ENCODE measurements at regions not wholly inside any gene's neighbourhood (a gene's known extent, or its start where the extent isn't known, plus 50 kb on each side); places are given as distances from the start of the nearest gene placed in this dataset.
"Not testable (repeated sequence)": the region's sequence is repeated elsewhere in the genome, so short reads cannot be mapped to it uniquely, and the experiment has no call there.

- not testable (repeated sequence) for H3K4me3 ChIP-seq (ENCODE audit: low read length); H3K36me3 ChIP-seq (ENCODE audit: control insufficient read depth, insufficient read depth, low read length); DNase-seq; H3K9me3 ChIP-seq (ENCODE audit: control insufficient read depth, low read depth, low read length); H3K4me1 ChIP-seq (ENCODE audit: control insufficient read depth, insufficient read depth, low read length); H3K27ac ChIP-seq (ENCODE audit: low read length); H3K27me3 ChIP-seq (ENCODE audit: control insufficient read depth, insufficient read depth, low read length)
- WGBS (ENCODE audit: insufficient coverage, low lambda C conversion rate), result no CpG with 5 or more reads among the region's 29 CpGs
Observed at GRCh38 chr16:32116533-32116932, 136.6 kb upstream of the TP53TG3D start.

DNA sequence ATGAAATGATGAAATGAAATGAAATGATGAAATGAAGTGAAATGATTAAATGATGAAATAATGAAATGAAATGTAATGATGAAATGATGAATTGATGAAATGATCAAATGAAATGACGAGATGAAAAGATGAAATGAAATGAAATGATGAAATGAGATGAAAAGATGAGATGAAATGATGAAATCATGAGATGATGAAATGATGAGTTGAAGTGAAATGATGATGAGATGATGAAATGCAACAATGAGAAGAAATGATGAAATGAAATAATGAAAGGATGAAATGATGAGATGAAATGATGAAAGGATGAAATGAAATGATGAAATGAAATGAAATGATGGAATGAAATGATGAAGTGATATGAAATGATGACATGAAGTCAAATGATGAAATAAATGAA lies 132.7 kb upstream of the TP53TG3D start:
- H3K9me3 ChIP-seq (ENCODE audit: control insufficient read depth, low read depth, low read length); H3K4me1 ChIP-seq (ENCODE audit: control insufficient read depth, insufficient read depth, low read length); H3K36me3 ChIP-seq (ENCODE audit: control insufficient read depth, insufficient read depth, low read length); H3K27me3 ChIP-seq (ENCODE audit: control insufficient read depth, insufficient read depth, low read length); DNase-seq; H3K4me3 ChIP-seq (ENCODE audit: low read length); H3K27ac ChIP-seq (ENCODE audit: low read length): not testable (repeated sequence)
- WGBS (ENCODE audit: insufficient coverage, low lambda C conversion rate), result 38% methylated on average over 1 of the region's 1 CpG

DNA sequence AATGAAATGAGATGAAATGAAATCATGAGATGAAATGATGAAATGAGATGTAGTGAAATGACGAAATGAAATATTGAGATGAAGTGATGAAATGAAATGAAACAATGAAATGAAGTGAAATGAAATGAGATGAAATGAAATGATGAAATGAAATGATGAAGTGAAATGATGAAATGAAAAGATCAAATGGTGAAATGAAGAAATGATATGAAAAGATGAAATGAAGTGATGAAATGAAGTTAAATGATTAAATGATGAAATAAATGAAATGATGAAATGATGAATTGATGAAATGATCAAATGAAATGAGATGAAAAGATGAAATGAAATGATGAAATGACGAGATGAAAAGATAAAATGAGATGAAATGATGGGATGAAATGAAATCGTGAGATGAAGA lies 132.3 kb upstream of the TP53TG3D start:
- not testable (repeated sequence) for H3K4me3 ChIP-seq (ENCODE audit: low read length); H3K4me1 ChIP-seq (ENCODE audit: control insufficient read depth, insufficient read depth, low read length); H3K27me3 ChIP-seq (ENCODE audit: control insufficient read depth, insufficient read depth, low read length); H3K9me3 ChIP-seq (ENCODE audit: control insufficient read depth, low read depth, low read length); H3K36me3 ChIP-seq (ENCODE audit: control insufficient read depth, insufficient read depth, low read length); H3K27ac ChIP-seq (ENCODE audit: low read length)
- WGBS (ENCODE audit: insufficient coverage, low lambda C conversion rate), result 84% methylated on average over 3 of the region's 3 CpGs
- peak in 1 of 2 donors; percentile 1 for DNase-seq

GRCh38 chr16:32121273-32121900 lies 131.7 kb upstream of the TP53TG3D start:
- H3K27ac ChIP-seq (ENCODE audit: low read length); H3K36me3 ChIP-seq (ENCODE audit: control insufficient read depth, insufficient read depth, low read length); H3K4me1 ChIP-seq (ENCODE audit: control insufficient read depth, insufficient read depth, low read length); H3K4me3 ChIP-seq (ENCODE audit: low read length); H3K9me3 ChIP-seq (ENCODE audit: control insufficient read depth, low read depth, low read length); H3K27me3 ChIP-seq (ENCODE audit: control insufficient read depth, insufficient read depth, low read length); DNase-seq: not testable (repeated sequence)
- 74% methylated on average over 2 of the region's 2 CpGs for WGBS (ENCODE audit: insufficient coverage, low lambda C conversion rate)

GRCh38 chr16:32152434-32152833 lies 100.7 kb upstream of the TP53TG3D start:
- H3K9me3 ChIP-seq (ENCODE audit: control insufficient read depth, low read depth, low read length); H3K36me3 ChIP-seq (ENCODE audit: control insufficient read depth, insufficient read depth, low read length); H3K27me3 ChIP-seq (ENCODE audit: control insufficient read depth, insufficient read depth, low read length); H3K4me3 ChIP-seq (ENCODE audit: low read length); DNase-seq; H3K27ac ChIP-seq (ENCODE audit: low read length); H3K4me1 ChIP-seq (ENCODE audit: control insufficient read depth, insufficient read depth, low read length): not testable (repeated sequence)
- no CpG with 5 or more reads among the region's 8 CpGs for WGBS (ENCODE audit: insufficient coverage, low lambda C conversion rate)

- no CpG with 5 or more reads among the region's 61 CpGs for WGBS (ENCODE audit: insufficient coverage, low lambda C conversion rate)
- H3K27ac ChIP-seq (ENCODE audit: low read length); H3K36me3 ChIP-seq (ENCODE audit: control insufficient read depth, insufficient read depth, low read length); DNase-seq; H3K27me3 ChIP-seq (ENCODE audit: control insufficient read depth, insufficient read depth, low read length); H3K4me1 ChIP-seq (ENCODE audit: control insufficient read depth, insufficient read depth, low read length); H3K4me3 ChIP-seq (ENCODE audit: low read length); H3K9me3 ChIP-seq (ENCODE audit: control insufficient read depth, low read depth, low read length): not testable (repeated sequence)
Observed at GRCh38 chr16:32187918-32188669, 65.0 kb upstream of the TP53TG3D start.

GRCh38 chr16:32202585-32202984 lies 50.5 kb upstream of the TP53TG3D start:
- not testable (repeated sequence) for DNase-seq; H3K4me1 ChIP-seq (ENCODE audit: control insufficient read depth, insufficient read depth, low read length); H3K4me3 ChIP-seq (ENCODE audit: low read length); H3K27ac ChIP-seq (ENCODE audit: low read length); H3K9me3 ChIP-seq (ENCODE audit: control insufficient read depth, low read depth, low read length); H3K36me3 ChIP-seq (ENCODE audit: control insufficient read depth, insufficient read depth, low read length); H3K27me3 ChIP-seq (ENCODE audit: control insufficient read depth, insufficient read depth, low read length)
- WGBS (ENCODE audit: insufficient coverage, low lambda C conversion rate), result no CpG with 5 or more reads among the region's 36 CpGs

All from large intestine (tissue), 3 donors.